GM23338 (cell line): ENCODE measurements at regions not wholly inside any gene's neighbourhood (a gene's known extent, or its start where the extent isn't known, plus 50 kb on each side); places are given as distances from the start of the nearest gene placed in this dataset.

ENCODE experiments used
- ATAC-seq: fragments of 200-7000 bp; cut with Tn5 transposase; 3 replicates; pipeline ENCODE4 v1.9.1; 2020
- DNase-seq: peaks from one replicate; pipeline ENCODE4 v3.0.0-alpha.2; 2015; ENCODE audit warnings: low spot score
- H2AFZ ChIP-seq: fragments of 200-600 bp; sonication (generic); 2 replicates; pipeline ENCODE4 v1.8.0; 2016; ENCODE audit warnings: antibody characterized with exemption, mild to moderate bottlenecking, moderate library complexity
- H3F3A ChIP-seq: fragments of 200-600 bp; sonication (generic); replicated peaks from 2 replicates; pipeline ENCODE4 v1.8.0; 2017; ENCODE audit warnings: antibody characterized with exemption, mixed run types, low read depth
- H3K27ac ChIP-seq: fragments of 200-600 bp; sonication (generic); 2 replicates; pipeline ENCODE4 v1.6.1; 2016; ENCODE audit warnings: low read depth
- H3K27me3 ChIP-seq: fragments of 200-600 bp; sonication (generic); 2 replicates; pipeline ENCODE4 v1.8.0; 2016; ENCODE audit warnings: mild to moderate bottlenecking, mixed run types, moderate library complexity; ENCODE audit not compliant: insufficient read depth
- H3K36me3 ChIP-seq: fragments of 200-600 bp; sonication (generic); 2 replicates; pipeline ENCODE4 v1.8.0; 2016; ENCODE audit warnings: mild to moderate bottlenecking; ENCODE audit not compliant: insufficient read depth
- H3K4me1 ChIP-seq: fragments of 200-600 bp; sonication (generic); 2 replicates; pipeline ENCODE4 v1.8.0; 2016; ENCODE audit warnings: mild to moderate bottlenecking, moderate library complexity; ENCODE audit not compliant: insufficient read depth
- H3K4me2 ChIP-seq: fragments of 200-600 bp; sonication (generic); 2 replicates; pipeline ENCODE4 v1.7.1; 2017; ENCODE audit warnings: mixed run types
- H3K4me3 ChIP-seq: fragments of 200-600 bp; sonication (generic); 2 replicates; pipeline ENCODE4 v1.6.1; 2016; ENCODE audit warnings: mixed run types
- H3K79me2 ChIP-seq: fragments of 200-600 bp; sonication (generic); replicated peaks from 2 replicates; pipeline ENCODE4 v1.8.0; 2017; ENCODE audit warnings: mild to moderate bottlenecking; ENCODE audit not compliant: insufficient read depth
- H3K9me2 ChIP-seq: fragments of 200-600 bp; sonication (generic); 2 replicates; pipeline ENCODE4 v1.8.0; 2017; ENCODE audit not compliant: insufficient read depth
- H4K20me1 ChIP-seq: fragments of 200-600 bp; sonication (generic); replicated peaks from 2 replicates; pipeline ENCODE4 v1.8.0; 2017; ENCODE audit warnings: mild to moderate bottlenecking; ENCODE audit not compliant: insufficient read depth
- H3K27ac Mint-ChIP-seq: 2 replicates; pipeline ENCODE4 v1.8.0; 2020; ENCODE audit warnings: inconsistent platforms, mild to moderate bottlenecking, moderate library complexity, mixed read lengths
- H3K27me3 Mint-ChIP-seq: 3 replicates; pipeline ENCODE4 v1.8.0; 2022; ENCODE audit warnings: low read depth, mild to moderate bottlenecking, moderate library complexity, mixed read lengths, inconsistent platforms; ENCODE audit not compliant: insufficient read depth, poor library complexity
- H3K36me3 Mint-ChIP-seq: 3 replicates; pipeline ENCODE4 v1.8.0; 2021; ENCODE audit warnings: low read depth, mild to moderate bottlenecking, inconsistent platforms, moderate library complexity, mixed read lengths
- H3K4me1 Mint-ChIP-seq: 3 replicates; pipeline ENCODE4 v1.8.0; 2020; ENCODE audit warnings: mild to moderate bottlenecking, inconsistent platforms, mixed read lengths
- H3K4me3 Mint-ChIP-seq: 3 replicates; pipeline ENCODE4 v1.8.0; 2021; ENCODE audit warnings: moderate library complexity, mild to moderate bottlenecking, inconsistent platforms, mixed read lengths
- H3K9me3 Mint-ChIP-seq: 3 replicates; pipeline ENCODE4 v1.8.0; 2020; ENCODE audit warnings: moderate library complexity, mild to moderate bottlenecking, inconsistent platforms, mixed read lengths
- CREB1 ChIP-seq: fragments of 250-450 bp; sonication (Bioruptor Pico); IDR thresholded peaks from 2 replicates; pipeline ENCODE4 v1.5.0; 2020; ENCODE audit warnings: low read depth, mild to moderate bottlenecking, moderate library complexity
- EZH2 ChIP-seq: fragments of 200-600 bp; sonication (generic); IDR thresholded peaks from one replicate; pipeline ENCODE4 v1.8.0; 2017; ENCODE audit warnings: antibody characterized with exemption, mild to moderate bottlenecking, low read depth; ENCODE audit not compliant: unreplicated experiment
- EZH2phosphoT487 ChIP-seq: fragments of 200-600 bp; sonication (generic); IDR thresholded peaks from one replicate; pipeline ENCODE4 v1.8.1; 2018; ENCODE audit warnings: antibody characterized with exemption; ENCODE audit not compliant: unreplicated experiment
- JUNB ChIP-seq: IDR thresholded peaks from one replicate; pipeline ENCODE4 v1.6.1; 2016; ENCODE audit warnings: antibody characterized with exemption; ENCODE audit not compliant: unreplicated experiment
- POLR2AphosphoS5 ChIP-seq: IDR thresholded peaks from 2 replicates; pipeline ENCODE4 v1.6.1; 2016; ENCODE audit warnings: antibody characterized with exemption, low read depth
- REST ChIP-seq: IDR thresholded peaks from one replicate; pipeline ENCODE4 v1.6.1; 2018; ENCODE audit warnings: antibody characterized with exemption; ENCODE audit not compliant: unreplicated experiment
- STAT1 ChIP-seq: IDR thresholded peaks from one replicate; pipeline ENCODE4 v1.6.1; 2016; ENCODE audit warnings: antibody characterized with exemption; ENCODE audit not compliant: unreplicated experiment
- ZNF114 ChIP-seq: fragments of 250-450 bp; sonication (Bioruptor Pico); IDR thresholded peaks from 2 replicates; pipeline ENCODE4 v1.5.0; 2020; ENCODE audit warnings: mild to moderate bottlenecking, moderate library complexity
- ZNF331 ChIP-seq: fragments of 250-450 bp; sonication (Bioruptor Pico); IDR thresholded peaks from 2 replicates; pipeline ENCODE4 v1.5.0; 2020; ENCODE audit warnings: low read depth, mild to moderate bottlenecking, moderate library complexity
- ZNF462 ChIP-seq: fragments of 250-450 bp; sonication (Bioruptor Pico); IDR thresholded peaks from 2 replicates; pipeline ENCODE4 v1.5.0; 2020; ENCODE audit warnings: mild to moderate bottlenecking, moderate library complexity

- TF ChIP-seq REST: no peak
Measured at GRCh38 chr4:141565379-141566089, 70.8 kb upstream of the IL15 start (continued).

GRCh38 chr4:141567326-141567915 is 69.0 kb upstream of the IL15 start:
- Histone ChIP-seq H3K27me3 (no peaks in the 10 kb centered on the region), H3K4me2 (no peak overlapping the region), H3F3A (no peaks in the 10 kb centered on the region), H3K4me1 (no peaks in the 10 kb centered on the region), H3K79me2 (no peaks in the 10 kb centered on the region), H2AFZ (no peak overlapping the region), H3K36me3 (no peaks in the 10 kb centered on the region), H3K9me2 (no peaks in the 10 kb centered on the region), H3K4me3 (no peak overlapping the region), H3K27ac (no peak overlapping the region), H4K20me1 (no peaks in the 10 kb centered on the region)
- Mint-ChIP-seq H3K27me3 (no peaks in the 10 kb centered on the region), H3K4me1 (peaks cover 7% of the 10 kb centered on the region; the same call in 2 of the 3 replicates), H3K36me3 (no peaks in the 10 kb centered on the region), H3K9me3 (no peaks in the 10 kb centered on the region), H3K4me3 (no peak overlapping the region), H3K27ac (no peak overlapping the region)
- ATAC-seq (no peak), DNase-seq (no peak)
- TF ChIP-seq REST (no peak), EZH2phosphoT487 (no peak), CREB1 (CRISPR knock-in tag) (no peak), STAT1 (no peak), ZNF462 (CRISPR knock-in tag) (no peak), ZNF114 (no peak), JUNB (no peak), ZNF331 (CRISPR knock-in tag) (no peak), POLR2AphosphoS5 (no peak), EZH2 (no peak)
